Adrenal gland (tissue), 5 donors: ENCODE measurements at regions not wholly inside any gene's neighbourhood (a gene's known extent, or its start where the extent isn't known, plus 50 kb on each side); places are given as distances from the start of the nearest gene placed in this dataset.

Experiments used
- CTCF ChIP-seq, 6 experiments: fragments of 450-650 bp in 4 of 6; fragments of 200-600 bp in 2 of 6; sonication (generic) in 1 of 6; IDR thresholded peaks; 1 replicate in 5 of 6; 2 replicates in 1 of 6; pipeline versions ENCODE4 v1.5.1 to v1.8.0; 2016 to 2021; ENCODE audit warnings: antibody characterized with exemption in 6 of 6, mild to moderate bottlenecking in 2 of 6, moderate library complexity in 1 of 6
- POLR2A ChIP-seq, 2 donors: fragments of 450-650 bp; IDR thresholded peaks; one replicate each; pipeline ENCODE4 v1.6.1; 2017; ENCODE audit warnings: antibody characterized with exemption in 2 of 2, mild to moderate bottlenecking in 2 of 2, moderate library complexity in 1 of 2
- donor health status: DM: no; HTN: no; CAD: no.

GRCh38 chr16:87160701-87161337 is 156.4 kb downstream of the C16orf95 start:
- no peak for TF ChIP-seq POLR2A (IDR thresholded peaks at IDR 0.05)
- no peak for TF ChIP-seq CTCF (IDR thresholded peaks at IDR 0.05)
